Stimulated activated CD4-positive, alpha-beta T cell treated with anti-CD3 and anti-CD28 coated beads, Interleukin-15, amount 100 ng/mL, for 24 hours (primary cell): ENCODE measurements at regions not wholly inside any gene's neighbourhood (a gene's known extent, or its start where the extent isn't known, plus 50 kb on each side); places are given as distances from the start of the nearest gene placed in this dataset.
A peak's percentile ranks its signal among the peaks of the same experiment; 100 is the strongest.

Experiments
- DNase-seq: peaks from one replicate; pipeline ENCODE4 v3.0.0-alpha.2; 2020

DNA sequence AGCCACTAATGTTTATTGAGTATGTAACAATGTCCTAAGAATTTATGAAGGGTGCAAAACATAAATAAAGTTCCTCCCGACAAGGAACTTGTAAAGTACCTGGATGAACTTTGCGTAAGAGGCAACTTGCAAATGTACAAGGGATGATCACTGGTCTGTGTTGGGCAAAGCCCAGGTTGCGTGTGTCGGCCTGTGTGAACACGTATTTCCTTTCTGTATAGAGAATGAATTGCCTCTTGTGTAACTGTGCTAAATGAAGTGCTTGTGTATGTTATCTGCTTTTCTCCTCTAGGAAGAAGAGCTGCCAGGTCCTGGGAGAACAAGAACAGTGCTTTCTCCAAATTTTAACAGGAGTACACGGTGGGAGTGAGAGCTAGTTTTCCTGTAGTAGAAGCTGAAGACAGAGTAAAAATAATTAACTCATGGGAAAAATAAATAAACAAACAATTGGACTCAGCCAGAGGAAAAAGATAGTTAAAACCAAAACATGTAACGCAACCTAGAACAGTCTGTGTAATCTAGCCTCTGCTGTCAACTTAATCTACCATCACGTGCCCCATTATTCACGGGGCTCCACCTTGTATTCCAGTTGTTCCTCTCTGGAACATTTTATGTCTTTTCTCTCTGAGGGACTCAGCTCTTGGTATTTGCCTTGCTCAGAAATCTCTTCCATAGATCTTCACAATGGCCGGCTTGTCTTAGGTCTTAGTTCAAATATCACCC lies 83.7 kb upstream of the RASGRP1 start:
- DNase-seq: no peak

DNA sequence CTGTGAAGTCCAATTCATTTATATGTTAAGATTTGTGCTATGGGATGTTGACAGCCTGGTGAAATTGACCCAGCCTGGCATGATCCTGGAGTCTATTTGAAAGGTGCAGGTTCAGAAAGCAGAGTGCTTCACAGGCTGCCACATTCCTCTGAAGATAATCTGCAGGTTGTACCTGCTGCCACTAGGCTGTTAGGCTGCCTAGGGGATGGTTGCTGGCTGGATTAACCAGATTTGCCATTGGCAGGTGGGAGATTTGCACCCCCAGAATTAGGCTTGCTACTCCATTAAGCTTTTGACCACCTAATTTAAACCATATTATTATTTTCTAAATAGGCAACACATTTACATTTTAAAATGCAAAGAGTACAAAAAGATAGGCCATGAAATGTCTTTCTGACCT lies 85.8 kb upstream of the RASGRP1 start:
- no peak for DNase-seq

DNA sequence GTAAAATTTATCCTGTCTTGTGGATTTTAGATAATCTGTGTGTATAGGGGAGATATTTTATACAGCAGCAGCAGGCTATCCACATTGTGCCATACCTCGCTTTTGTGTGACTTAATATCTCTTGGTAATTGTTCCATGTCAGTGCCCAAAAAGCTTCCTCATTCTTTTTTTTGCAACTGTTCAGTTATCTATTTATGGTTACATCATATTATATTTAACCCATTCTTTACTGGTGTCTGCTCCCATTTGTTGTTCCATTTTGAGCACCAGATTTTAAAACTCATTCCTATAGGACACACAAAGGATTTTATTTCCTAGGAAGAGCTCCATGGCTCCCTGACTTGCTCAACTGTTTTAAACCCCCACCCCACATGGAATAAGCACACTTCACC lies 86.3 kb upstream of the RASGRP1 start:
- no peak for DNase-seq

DNA sequence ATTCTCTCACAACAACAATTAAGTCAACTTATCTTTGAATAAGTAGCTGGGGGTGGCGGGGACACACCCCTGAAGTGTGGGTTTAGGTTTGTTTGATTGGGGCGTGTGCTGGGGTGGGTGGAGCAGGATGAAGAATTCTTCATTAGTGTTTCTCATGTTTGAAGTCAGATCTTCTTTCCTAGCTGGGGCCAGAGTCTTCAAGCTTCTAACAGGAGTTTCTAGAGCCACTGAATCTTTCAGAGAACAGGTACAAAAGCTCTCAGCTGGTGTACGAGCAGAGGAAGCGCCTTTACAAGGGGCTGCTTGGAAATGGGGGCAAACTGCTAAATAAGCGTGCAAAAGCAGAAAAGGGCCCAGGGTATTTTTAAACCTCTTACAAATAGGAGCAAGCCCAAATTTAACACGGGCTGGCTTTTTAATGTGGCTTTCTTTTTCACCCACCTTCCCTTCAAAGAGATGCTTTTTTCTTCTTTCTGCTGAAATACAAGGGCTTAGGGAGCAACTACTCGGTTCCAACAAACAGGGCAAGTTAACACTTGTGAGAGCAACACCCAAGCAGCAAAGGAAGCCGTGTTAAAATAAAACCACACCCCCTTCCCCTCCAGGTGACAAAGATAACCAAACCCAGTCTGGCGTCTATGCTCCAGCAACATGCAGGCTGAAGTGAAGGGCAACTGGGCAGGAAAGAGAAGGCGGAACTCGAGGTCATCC lies 86.9 kb upstream of the RASGRP1 start:
- peak; percentile 53 for DNase-seq

DNA sequence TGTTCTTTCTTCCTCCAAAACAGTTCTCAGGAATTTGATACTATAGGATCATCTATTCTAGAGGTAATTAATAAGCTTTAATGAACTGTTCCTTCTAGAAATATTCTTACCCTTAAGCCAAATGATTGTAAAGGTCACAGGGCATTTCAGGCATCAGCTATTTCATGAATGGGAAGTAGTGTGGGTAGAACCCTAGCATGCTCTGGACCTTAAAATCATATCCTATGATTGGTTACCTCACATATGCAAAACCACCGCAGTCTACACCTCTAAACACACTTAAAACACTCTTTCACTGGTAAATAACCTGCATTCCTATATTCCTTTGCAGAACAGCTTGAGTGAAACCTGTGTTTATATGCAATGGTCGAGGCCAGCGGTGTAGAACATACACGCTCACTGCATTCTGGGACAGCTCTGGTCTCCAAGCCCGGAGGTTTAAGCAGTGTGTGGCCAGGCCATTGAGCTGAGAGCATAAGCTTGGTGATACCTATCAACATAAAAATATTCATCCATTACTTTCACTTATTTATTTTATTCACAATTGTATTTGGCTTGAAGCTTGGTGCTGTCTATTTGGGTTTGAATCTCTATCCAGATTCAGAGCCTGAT lies 87.7 kb upstream of the RASGRP1 start:
- no peak for DNase-seq

DNA sequence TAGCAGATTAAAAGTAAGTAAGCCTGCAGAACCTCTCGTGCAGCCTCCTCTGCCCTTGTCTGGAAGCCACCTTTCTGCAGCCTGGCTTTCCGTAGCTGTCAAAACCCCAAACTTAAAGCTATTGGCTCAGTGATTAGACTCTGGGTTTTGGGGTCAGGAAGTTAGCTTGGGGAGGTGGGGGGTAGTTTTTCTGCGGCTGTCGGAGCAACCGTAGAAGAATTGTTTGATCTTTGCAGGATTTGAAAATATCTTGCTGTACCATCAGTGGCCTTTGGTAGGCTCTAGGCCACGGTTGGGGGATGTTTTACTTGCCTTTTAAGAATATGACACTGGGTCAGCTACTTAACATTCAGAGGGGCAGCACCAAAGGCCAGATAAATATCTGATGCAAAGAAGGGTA lies 88.4 kb upstream of the RASGRP1 start:
- DNase-seq: peak; percentile 54

DNA sequence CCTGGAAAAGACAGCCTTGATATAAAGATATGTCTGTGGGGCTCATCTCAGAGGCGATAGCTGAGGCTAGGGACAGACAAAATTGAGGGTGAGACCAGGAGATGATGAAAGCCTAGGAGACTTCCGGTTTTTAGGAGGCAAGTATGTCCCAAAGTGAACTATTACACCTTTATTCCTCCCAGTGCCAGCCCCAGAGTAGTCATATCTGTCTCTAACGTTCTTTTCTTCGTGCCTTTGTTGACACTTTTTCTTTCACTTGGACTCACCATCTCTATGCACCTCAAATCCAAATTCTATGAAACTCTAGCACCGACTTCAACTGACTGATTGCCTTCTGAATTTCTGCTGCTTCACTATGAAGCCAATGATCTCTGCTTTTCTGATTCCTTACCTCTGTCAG lies 93.8 kb upstream of the RASGRP1 start:
- no peak for DNase-seq

DNA sequence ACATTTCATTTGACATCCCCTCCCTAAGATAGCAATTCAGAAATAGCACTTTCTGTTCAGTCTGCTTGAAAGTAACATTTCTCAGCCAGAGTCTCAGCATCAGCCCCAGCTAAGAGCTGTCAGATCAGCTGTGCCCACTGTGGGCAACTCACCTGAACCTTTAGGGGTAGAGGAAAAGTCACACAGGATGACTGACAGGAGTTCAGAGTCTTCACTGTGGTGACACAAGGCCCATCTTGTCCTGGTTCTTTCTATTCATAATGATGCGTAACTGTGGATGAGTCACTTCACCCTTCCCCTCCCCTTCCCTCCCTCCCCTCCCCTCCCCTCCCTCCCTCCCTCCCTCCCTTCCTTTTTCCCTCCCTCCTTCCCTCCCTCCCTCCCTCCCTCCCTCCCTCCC lies 96.1 kb upstream of the RASGRP1 start:
- peak; percentile 39 for DNase-seq

DNA sequence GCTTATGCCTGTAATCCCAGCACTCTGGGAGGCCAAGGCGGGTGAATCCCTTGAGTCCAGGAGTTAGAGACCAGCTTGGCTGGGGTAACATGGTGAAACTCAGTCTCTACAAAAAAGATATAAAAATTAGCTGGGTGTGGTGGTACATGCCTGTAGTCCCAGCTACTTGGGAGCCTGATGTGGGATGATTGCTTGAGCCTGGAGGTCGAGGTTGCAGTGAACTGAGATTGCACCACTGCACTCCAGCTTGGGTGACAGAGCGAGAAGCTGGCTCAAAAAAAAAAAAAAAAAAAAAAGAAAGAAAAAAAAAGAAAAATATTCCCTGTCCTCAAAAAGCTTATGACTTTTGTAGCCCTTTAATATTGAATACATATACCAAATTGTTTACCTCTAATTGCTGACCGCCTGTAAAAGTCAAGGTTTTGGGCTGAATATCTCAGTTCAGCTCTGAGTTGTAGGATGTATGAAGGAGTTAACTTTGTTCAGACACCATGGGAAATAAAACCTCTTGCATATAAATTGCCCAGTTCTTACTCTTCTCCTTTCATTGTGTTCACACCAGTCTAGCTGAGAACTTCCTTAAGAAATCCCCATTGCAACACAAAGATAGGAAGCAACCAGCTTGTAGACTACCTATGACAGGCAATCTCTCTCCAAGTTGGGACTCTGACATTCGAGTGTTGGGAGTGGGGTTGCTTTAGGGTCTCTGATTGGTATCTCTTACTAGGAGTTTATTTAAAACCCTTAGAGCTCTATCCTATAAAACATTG lies 97.6 kb upstream of the RASGRP1 start:
- DNase-seq: no peak

DNA sequence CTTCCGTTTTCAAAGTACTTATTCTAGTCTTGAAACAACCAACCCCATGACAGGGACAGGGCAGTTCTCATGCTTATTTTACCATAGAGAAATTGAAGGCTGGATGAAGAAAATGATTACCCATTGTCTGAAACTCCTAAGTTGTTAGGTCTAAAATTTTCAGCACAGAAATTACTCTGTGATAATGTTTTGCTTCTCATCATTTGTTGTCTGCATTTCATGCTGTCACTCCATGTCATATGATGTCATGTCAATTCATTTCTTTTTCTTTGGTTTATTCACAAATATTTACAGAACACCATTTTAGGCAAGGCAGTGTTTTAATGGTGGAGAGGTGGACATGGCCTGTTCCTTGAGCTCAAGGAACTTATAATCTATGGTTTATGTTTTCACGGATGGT lies 98.2 kb upstream of the RASGRP1 start:
- DNase-seq: no peak

DNA sequence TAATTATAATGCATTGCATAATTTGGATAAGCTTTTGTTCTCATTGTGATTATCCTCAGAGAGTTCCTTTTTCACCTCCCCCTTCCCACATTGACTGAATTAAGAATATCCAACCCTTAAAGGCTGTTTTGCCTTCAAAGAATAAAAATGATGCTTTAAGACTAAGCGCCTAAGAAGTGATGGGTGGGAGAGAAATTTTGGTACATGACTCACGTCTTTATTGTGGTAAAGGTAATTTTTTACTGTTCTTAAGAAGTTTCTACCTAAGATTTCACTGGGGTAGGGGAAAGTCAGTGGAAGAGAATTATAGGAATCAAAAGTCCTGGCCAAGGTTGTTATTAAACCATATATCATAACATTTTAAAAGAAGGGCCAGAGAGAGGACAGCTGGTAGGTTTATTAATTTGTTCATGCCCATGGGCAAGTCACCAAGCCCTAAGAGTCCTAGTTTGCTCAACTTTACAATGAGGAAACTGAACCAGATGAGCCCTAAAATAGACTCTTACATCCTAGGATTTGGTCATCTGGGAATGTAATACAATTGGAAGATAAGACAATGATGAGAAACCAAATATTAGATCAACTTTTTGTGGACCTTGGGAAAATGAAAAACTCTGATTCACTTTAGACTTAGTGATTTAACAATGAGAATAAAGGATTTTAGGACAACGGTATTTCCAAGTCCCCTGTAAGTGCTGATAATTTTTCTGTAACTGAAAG lies 101.1 kb upstream of the RASGRP1 start:
- DNase-seq: no peak

DNA sequence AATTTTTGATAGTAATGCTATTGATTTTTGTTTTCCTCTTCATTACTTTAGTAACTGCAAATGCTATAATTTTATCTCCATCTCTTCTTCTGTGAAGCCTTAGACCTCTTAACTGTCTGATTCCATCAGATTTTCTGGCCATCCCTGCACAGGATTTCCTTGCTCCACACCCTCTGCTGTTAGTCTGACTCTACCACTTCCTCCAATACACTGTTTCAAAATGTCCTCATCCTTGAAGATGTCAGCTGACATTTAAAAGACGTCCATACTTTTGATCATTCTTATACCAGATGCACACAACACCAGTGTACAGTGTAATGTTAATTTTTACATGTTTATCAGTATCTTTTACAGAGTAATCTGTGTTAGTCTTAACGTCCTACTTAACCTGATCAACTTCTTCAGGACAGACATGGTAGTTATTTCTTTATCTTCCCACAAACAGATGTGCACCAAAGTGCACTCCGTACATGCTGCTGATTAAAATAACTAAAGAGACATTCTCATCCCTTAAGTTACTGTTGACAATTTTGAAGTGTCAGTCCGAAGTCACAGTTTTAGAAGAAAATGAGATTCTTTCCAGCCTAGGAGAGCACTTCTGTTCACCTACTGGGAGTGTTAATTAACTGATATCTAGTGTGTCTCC lies 102.4 kb upstream of the RASGRP1 start:
- DNase-seq: no peak

DNA sequence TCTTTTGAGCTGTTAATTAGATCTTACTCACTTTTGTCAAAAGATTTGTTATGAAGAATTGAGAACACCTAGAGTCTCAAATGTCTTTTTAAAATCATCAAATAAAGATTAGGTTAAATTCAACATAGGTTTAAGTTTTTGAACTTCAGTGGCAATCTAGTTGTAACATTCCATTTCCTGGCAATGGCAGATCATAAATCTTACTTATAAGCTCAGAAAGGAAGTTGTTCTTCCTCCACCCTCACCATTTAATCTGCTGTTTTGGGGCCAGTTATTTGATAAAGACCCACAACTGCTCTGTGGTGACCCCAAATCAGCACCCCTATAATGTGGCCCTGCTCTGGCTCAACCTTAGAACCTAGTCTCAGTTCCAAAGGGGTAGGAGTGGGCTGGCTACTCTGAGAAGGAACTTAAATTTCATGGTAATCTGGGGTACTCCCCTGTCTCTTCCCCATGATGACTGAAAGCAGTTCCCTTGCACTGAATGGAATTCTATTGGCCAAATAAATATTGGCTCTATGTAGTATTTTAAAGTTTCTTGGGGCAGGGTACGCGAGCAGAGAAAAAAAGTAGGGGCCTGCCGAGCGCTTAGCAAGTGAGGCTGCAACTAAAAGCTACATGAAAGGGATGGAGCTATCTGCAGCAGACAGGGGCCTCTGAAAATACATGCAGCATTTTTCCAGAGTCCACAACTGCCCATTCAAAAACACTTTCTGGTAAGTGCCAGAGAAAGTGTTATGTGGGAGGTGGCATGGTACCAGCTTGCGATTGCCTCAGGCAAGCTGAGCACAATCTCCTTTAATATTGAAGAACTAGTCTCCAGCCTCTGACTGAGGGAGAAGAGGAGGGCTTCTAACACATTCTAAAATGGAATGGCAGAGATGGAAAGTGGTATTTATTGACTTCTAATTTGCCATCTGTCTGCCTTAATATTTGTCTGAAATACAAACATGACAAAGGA lies 103.6 kb upstream of the RASGRP1 start:
- no peak for DNase-seq

DNA sequence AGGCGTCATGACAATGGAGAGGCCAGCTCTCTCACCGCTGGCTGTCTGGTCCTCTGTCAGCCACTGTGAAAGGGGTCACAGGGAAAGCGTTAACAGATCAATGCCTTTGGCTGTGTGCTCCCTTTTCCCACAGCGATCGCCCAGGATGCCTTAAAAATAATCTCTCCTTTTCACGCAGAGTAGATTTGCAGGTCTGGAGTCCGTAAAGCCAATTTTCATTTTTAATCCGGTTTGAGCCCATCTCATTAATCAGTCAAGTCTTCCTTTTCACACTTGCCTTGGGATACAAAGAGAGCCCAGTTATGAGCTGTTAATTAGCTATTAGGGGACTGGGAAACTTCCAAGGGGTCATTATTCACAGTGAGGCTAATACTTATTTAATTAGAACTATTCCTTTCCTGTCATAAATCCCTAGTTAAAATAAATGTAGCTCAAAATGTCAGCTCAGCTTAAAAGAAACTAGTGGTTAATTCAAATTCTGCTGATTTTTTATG lies 104.3 kb upstream of the RASGRP1 start:
- no peak for DNase-seq

DNA sequence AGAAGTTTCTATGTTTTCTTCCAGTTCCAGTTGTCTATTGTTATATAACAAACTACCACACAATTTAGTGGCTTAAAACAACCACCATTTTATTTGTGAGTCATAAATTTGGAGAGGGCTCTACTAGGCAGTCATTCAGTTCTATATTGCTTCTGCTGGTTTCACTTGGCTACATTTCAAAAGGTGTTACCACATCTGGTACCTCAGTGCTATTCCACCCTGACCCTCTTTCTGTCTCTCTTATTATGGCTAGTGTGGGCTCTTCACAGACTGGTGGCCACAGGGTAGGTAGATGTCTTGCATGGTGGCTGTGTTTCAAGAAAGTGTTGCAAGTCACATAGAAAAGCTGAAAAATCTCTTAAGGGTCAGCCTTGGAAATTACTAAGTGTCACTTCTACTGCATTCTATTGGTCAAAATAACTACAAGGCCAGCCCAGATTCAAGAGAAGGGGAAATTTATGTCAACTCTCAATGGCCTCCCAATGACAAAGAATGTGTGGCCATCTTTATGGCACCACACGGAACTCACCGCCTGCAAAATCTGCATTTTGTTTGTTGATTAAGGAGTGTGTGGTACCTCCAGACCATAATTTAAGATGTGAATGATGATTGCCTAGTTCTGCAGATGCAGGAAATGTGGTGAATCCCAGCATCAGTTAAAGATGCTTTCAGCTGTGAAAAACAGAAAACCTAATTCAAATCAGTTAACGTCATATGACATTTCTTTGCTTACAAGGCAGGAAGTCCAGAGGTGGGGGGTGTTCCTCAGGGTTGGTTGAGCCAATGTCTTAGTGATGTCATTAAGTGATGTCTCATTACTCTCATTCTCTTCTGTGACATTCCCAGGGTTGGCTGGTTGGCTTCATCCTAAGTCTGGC lies 105.8 kb upstream of the RASGRP1 start:
- peak; percentile 73 for DNase-seq

DNA sequence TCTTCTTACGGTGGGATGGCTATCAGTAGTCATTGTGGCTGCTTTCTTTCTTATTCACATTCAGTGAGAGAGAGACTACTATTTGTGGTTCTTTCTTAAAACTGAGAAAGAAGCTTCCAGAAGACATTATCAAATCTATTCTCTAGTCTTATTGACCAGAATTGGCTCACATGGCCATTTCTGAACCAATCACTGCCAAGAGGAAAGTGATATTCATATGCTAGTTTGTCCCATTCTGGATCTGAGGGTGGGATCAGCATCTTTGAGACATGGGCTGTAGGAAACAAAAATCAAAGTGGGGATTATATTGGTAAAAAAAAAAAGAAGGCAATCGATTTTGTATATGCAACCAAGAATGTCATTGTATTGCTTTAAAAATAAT lies 106.4 kb upstream of the RASGRP1 start:
- no peak for DNase-seq

DNA sequence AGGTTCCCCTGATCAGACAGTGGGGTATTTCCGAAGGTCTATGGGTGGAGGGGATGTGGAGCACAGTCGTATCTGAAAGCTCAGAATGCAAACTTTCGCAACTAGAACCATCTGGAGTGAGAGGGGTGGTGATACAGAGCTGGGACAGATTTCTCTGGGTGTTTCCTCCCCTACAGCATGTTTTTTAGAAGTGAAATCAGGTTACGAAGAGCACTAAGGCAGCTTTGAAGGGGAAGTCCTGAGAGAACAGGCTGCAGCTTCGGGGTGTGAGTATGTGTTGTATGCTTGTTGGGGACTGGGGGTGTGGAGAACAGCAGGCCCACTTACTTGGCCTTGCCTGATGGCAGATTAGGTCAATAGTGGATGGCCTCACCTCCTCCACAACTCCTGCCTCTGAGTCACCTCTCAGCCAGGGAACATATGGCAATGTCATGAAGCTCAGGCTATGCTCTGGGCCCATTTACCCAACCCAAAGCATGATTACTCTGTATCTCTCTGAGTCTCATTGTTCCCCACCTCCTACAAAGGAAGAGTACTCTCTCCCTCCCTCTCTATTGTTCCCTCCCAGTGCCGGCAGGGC lies 107.2 kb upstream of the RASGRP1 start:
- DNase-seq: peak; percentile 56

DNA sequence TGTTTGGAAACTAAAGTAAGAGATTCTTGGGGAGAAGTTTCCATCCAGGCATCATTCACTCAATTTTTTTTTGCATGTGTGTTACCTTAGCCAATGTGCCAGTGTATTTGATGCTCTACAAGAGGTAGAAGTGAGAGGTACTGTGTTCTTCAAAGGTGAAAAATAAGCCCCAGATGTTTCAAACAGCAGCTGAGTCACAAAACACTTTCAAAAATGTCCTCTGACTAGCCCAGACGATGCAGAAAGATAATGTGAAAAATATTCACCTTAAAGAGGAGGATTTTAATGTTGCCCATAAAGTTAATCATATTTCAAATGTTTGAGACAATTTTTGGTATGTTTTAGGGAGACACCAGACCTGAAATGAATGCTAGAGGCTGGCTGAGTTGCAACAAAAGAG lies 107.7 kb upstream of the RASGRP1 start:
- DNase-seq: no peak
